ENCODE measurements at regions not wholly inside any gene's neighbourhood (a gene's known extent, or its start where the extent isn't known, plus 50 kb on each side); places are given as distances from the start of the nearest gene placed in this dataset.
"Not testable (repeated sequence)": the region's sequence is repeated elsewhere in the genome, so short reads cannot be mapped to it uniquely, and the experiment has no call there.

DNA sequence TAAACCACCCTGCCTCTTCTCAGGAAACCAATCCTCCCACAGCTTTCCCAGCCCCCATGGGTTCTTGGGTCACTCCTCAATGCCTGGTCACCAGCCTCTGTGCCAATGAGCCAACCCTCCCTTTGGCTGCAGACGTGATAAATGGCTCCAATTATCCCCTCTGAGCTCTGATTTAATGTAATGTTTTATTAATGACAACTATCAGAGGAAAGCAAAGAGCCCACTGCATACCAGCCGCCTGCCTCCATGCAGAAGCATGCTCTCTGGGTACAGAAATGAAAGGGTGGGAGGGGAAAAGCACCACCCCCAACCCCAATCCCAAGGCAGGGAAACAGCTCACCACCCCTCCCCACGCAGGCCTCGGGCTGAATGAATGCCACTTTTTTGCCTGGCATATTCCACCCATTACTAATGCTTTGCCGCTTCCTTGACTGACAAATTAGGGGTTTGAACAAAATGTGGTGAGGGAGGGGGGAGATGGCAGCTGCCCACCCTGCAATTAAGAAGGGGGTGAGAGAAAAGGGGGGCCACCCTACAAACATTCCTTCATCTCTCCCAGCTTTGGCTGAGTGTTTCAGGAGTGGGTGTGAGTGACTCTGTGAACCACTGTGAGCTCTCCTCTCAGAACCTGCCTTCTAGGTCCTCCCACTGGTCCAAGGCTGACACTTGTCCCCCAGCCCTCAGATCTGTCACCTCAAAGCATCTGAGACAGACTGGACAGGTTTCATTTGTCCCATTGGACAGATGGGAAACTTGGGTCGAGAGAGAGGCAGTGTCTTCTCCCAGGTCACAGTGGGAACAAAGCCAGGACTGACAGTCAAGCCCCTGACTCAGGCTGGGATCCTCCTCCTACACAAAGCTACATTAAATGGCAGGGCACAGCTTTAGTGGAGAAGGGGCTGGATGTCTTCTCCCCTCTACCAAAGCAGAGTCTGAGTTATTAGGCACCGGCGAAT, 161.5 kb downstream of the TMEM132E start:
- Histone ChIP-seq H3K9me3 (no peaks in the 10 kb centered on the region), H3K27me3 (no peaks in the 10 kb centered on the region), H3K4me1 (no peaks in the 10 kb centered on the region), H3K36me3 (no peaks in the 10 kb centered on the region), H3K4me3 (no peak overlapping the region), H3K27ac (no peak overlapping the region)
- TF ChIP-seq, protein P1, sequence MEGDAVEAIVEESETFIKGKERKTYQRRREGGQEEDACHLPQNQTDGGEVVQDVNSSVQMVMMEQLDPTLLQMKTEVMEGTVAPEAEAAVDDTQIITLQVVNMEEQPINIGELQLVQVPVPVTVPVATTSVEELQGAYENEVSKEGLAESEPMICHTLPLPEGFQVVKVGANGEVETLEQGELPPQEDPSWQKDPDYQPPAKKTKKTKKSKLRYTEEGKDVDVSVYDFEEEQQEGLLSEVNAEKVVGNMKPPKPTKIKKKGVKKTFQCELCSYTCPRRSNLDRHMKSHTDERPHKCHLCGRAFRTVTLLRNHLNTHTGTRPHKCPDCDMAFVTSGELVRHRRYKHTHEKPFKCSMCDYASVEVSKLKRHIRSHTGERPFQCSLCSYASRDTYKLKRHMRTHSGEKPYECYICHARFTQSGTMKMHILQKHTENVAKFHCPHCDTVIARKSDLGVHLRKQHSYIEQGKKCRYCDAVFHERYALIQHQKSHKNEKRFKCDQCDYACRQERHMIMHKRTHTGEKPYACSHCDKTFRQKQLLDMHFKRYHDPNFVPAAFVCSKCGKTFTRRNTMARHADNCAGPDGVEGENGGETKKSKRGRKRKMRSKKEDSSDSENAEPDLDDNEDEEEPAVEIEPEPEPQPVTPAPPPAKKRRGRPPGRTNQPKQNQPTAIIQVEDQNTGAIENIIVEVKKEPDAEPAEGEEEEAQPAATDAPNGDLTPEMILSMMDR (IDR thresholded peaks at IDR 0.05) = no peak
- no peak for TF ChIP-seq POLR2A (IDR thresholded peaks at IDR 0.05)
- no peak for DNase-seq

DNA sequence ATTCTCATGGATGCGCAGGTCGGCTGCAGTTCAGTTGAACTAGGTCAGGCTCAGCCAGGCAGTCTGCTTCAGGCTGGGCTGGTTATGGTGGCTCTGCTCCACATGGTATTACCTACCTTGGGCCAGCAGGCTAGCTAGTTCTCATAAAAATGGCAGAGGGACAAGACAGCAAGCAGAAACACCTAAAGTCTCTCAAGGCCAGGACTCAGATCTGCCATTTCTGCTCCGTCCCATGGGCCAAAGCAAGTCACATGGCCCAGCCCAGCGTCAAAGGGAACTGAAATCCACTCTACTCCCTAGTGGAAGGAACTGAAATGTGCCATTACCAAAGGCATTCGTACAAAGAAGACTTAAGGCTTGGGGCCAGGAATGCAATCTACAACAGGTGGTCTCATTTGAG, 160.0 kb downstream of the TMEM132E start:
- H3K4me3 ChIP-seq = no peak overlapping the region
- no peak for TF ChIP-seq POLR2A (IDR thresholded peaks at IDR 0.05)
- TF ChIP-seq, protein P1 (IDR thresholded peaks at IDR 0.05) = no peak
- no peaks in the 10 kb centered on the region for H3K36me3 ChIP-seq
- no peak for DNase-seq
- H3K27ac ChIP-seq = no peak overlapping the region
- H3K27me3 ChIP-seq = no peaks in the 10 kb centered on the region
- H3K4me1 ChIP-seq = no peaks in the 10 kb centered on the region
- H3K9me3 ChIP-seq = no peaks in the 10 kb centered on the region

DNA sequence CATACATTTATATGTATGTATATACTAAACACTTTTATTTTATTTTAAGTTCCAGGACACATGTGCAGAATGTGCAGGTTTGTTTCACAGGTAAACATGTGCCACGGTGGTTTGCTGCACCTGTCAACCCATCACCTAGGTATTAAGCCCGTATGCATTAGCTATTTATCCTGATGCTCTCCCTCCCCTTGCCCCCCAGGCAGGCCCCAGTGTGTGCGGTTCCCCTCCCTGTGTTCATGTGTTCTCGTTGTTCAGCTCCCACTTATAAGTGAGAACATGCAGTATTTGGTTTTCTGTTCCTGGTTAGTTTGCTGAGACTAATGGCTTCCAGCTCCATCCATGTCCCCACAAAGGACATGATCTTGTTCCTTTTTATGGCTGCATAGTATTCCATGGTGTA, 158.3 kb downstream of the TMEM132E start:
- H3K4me1 ChIP-seq, H3K36me3 ChIP-seq, DNase-seq, H3K4me3 ChIP-seq, H3K27ac ChIP-seq, H3K9me3 ChIP-seq, H3K27me3 ChIP-seq: not testable (repeated sequence)

DNA sequence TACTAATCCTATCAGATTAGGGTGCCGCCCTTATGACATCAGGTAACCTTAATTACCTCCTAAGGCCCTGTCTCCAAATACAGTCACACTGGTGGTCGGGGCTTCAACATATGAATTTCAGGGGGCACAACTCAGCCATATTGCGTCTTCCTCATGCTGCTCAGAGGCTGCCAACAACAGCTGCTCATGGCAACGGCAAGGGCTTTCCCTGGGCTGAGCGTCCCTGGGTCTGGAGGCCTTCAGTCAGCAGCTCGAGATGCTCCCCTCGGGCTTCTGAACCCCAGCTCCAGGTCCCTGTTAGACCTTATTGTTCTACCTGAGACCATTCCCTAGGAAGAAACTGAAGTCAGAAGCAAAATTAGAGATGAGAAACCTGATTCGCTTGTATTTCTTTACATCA, 157.2 kb downstream of the TMEM132E start:
- no peaks in the 10 kb centered on the region for H3K36me3 ChIP-seq
- H3K27me3 ChIP-seq = no peaks in the 10 kb centered on the region
- DNase-seq = no peak
- no peak overlapping the region for H3K4me3 ChIP-seq
- H3K9me3 ChIP-seq = no peaks in the 10 kb centered on the region
- H3K27ac ChIP-seq = no peak overlapping the region
- TF ChIP-seq, protein P1 (IDR thresholded peaks at IDR 0.05) = no peak
- TF ChIP-seq POLR2A (IDR thresholded peaks at IDR 0.05) = no peak
- H3K4me1 ChIP-seq = no peaks in the 10 kb centered on the region

DNA sequence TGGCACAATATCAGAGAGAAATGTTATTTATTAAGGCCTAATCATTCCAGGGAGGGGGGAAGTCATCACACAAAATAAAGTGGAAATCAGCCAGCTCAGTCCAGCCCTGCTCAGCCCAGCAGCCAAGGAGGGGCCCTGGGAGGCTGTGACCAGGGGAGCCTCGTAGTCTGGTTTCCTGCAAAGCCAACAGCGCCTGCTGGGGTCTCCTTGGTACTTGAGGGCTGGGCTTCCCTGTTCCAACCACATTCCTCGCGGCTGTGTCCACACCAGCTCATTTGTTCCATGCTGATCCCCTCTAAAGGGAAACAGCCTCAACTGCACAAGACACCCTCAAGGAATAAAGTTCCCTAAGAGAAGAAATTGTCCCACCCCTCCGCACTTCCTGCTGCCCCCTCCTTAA, 154.0 kb downstream of the TMEM132E start:
- DNase-seq = no peak
- Histone ChIP-seq H3K27me3 (no peaks in the 10 kb centered on the region), H3K4me1 (no peaks in the 10 kb centered on the region), H3K36me3 (no peaks in the 10 kb centered on the region), H3K27ac (no peak overlapping the region), H3K9me3 (no peaks in the 10 kb centered on the region), H3K4me3 (no peak overlapping the region)
- TF ChIP-seq, protein P1 (IDR thresholded peaks at IDR 0.05) = no peak
- no peak for TF ChIP-seq POLR2A (IDR thresholded peaks at IDR 0.05)

DNA sequence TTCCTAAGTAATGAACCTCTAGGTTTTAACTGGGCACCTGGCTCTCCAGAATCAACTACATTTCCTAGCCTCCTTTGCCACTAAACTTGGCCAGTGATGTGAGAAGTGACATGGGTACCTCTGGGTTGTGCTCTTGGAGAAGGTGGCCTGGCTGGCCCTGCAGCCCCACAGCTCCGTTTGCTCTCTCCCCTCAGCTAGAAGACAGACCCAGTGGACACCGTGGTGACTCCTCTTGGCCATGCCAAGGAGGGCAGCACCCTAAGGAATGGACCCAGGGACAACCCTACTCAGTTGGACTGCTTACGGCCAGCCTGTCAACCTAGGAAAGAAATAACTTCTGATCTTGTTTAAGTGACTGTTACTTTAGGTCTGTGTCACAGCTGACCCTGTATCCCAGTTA, 151.4 kb downstream of the TMEM132E start:
- Histone ChIP-seq H3K4me3 (no peak overlapping the region), H3K36me3 (no peaks in the 10 kb centered on the region), H3K27me3 (no peaks in the 10 kb centered on the region), H3K9me3 (no peaks in the 10 kb centered on the region), H3K4me1 (no peaks in the 10 kb centered on the region), H3K27ac (no peak overlapping the region)
- no peak for DNase-seq
- no peak for TF ChIP-seq POLR2A (IDR thresholded peaks at IDR 0.05)
- TF ChIP-seq, protein P1 (IDR thresholded peaks at IDR 0.05) = no peak
